Fibroblast of upper back skin (primary cell): ENCODE measurements at regions not wholly inside any gene's neighbourhood (a gene's known extent, or its start where the extent isn't known, plus 50 kb on each side); places are given as distances from the start of the nearest gene placed in this dataset.

Experiments used
- DNase-seq: peaks from one replicate; pipeline ENCODE4 v3.0.0-alpha.2; 2013

- DNase-seq, result peak; percentile 89
Observed at GRCh38 chr6:146990821-146991798, 213.1 kb upstream of the STXBP5 start.

GRCh38 chr6:146997062-146997461 lies 207.2 kb upstream of the STXBP5 start:
- peak; percentile 74 for DNase-seq

- DNase-seq, result no peak
Observed at GRCh38 chr6:146999766-147000165, 204.5 kb upstream of the STXBP5 start.

- DNase-seq, result peak; percentile 92
Observed at GRCh38 chr6:147000545-147001488, 203.4 kb upstream of the STXBP5 start.

- DNase-seq, result no peak
Observed at GRCh38 chr6:147001621-147002020, 202.6 kb upstream of the STXBP5 start.

- DNase-seq, result no peak
Observed at GRCh38 chr6:147003186-147003585, 201.0 kb upstream of the STXBP5 start.

GRCh38 chr6:147005499-147005898 lies 198.7 kb upstream of the STXBP5 start:
- no peak for DNase-seq

GRCh38 chr6:147007441-147007840 lies 196.8 kb upstream of the STXBP5 start:
- DNase-seq, result no peak

- DNase-seq, result no peak
Observed at GRCh38 chr6:147009358-147009757, 194.9 kb upstream of the STXBP5 start.

GRCh38 chr6:147015674-147016073 lies 188.5 kb upstream of the STXBP5 start:
- no peak for DNase-seq

- DNase-seq, result no peak
Observed at GRCh38 chr6:147016440-147016839, 187.8 kb upstream of the STXBP5 start.

- no peak for DNase-seq
Observed at GRCh38 chr6:147017153-147017552, 187.1 kb upstream of the STXBP5 start.

GRCh38 chr6:147019001-147019400 lies 185.2 kb upstream of the STXBP5 start:
- no peak for DNase-seq

- peak; percentile 76 for DNase-seq
Observed at GRCh38 chr6:147022041-147022440, 182.2 kb upstream of the STXBP5 start.

GRCh38 chr6:147023148-147023547 lies 181.1 kb upstream of the STXBP5 start:
- DNase-seq, result no peak

GRCh38 chr6:147023581-147023980 lies 180.6 kb upstream of the STXBP5 start:
- DNase-seq, result no peak

GRCh38 chr6:147029923-147030322 lies 174.3 kb upstream of the STXBP5 start:
- DNase-seq, result no peak

GRCh38 chr6:147033267-147033666 lies 170.9 kb upstream of the STXBP5 start:
- DNase-seq, result no peak

GRCh38 chr6:147035886-147036285 lies 168.3 kb upstream of the STXBP5 start:
- DNase-seq, result peak; percentile 66

GRCh38 chr6:147037881-147038280 lies 166.3 kb upstream of the STXBP5 start:
- no peak for DNase-seq

GRCh38 chr6:147040121-147040910 lies 163.9 kb upstream of the STXBP5 start:
- DNase-seq, result peak; percentile 92

GRCh38 chr6:147042679-147043078 lies 161.5 kb upstream of the STXBP5 start:
- no peak for DNase-seq
